ENCODE measurements at regions not wholly inside any gene's neighbourhood (a gene's known extent, or its start where the extent isn't known, plus 50 kb on each side); places are given as distances from the start of the nearest gene placed in this dataset.

- no peak for ATAC-seq
- intact Hi-C loops (cut with DNase I) = no loop called here
- DNase-seq = no peak
- no peaks in the 10 kb centered on the region for H3K4me1 ChIP-seq (ENCODE audit: control insufficient read depth, insufficient read depth, low read length)
- 57% methylated on average over 2 of the region's 2 CpGs for WGBS
- no peak overlapping the region for H3K4me3 ChIP-seq (ENCODE audit: low read length)
- H3K9me3 ChIP-seq (ENCODE audit: control insufficient read depth, low read length) = no peaks in the 10 kb centered on the region
- H3K27me3 ChIP-seq (ENCODE audit: control insufficient read depth, insufficient read depth) = no peaks in the 10 kb centered on the region
- H3K27ac ChIP-seq (ENCODE audit: low read length) = no peak overlapping the region
Measured at GRCh38 chr6:95244751-95245150, 332.6 kb upstream of the MANEA start.

DNA sequence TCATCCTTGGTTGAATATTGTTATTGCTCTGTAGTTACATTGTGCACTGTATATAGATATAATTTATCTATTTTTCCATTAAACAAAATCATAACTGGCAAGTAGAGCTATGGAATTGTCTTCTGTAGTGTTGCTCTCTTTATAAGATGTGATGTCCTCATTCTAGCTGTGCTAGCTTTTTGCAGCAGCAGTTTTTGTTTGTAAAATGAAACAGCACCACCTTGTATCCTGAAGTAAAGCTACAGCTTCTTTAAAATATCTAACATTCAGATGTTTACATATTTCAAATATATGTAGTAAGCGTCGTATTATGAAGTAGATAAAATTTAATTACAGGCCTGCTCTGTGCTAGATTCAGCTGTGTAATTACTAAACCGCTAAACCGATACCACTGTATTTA, 328.8 kb upstream of the MANEA start:
- intact Hi-C loops (cut with DNase I) = no loop called here
- DNase-seq (no peak), ATAC-seq (no peak)
- Histone ChIP-seq H3K27me3 (ENCODE audit: control insufficient read depth, insufficient read depth) (no peaks in the 10 kb centered on the region), H3K27ac (ENCODE audit: low read length) (no peak overlapping the region), H3K4me1 (ENCODE audit: control insufficient read depth, insufficient read depth, low read length) (no peaks in the 10 kb centered on the region), H3K4me3 (ENCODE audit: low read length) (no peak overlapping the region), H3K9me3 (ENCODE audit: control insufficient read depth, low read length) (no peaks in the 10 kb centered on the region)
- 95% methylated on average over 4 of the region's 4 CpGs for WGBS

GRCh38 chr6:95249175-95249574, 328.2 kb upstream of the MANEA start:
- H3K9me3 ChIP-seq (ENCODE audit: control insufficient read depth, low read length) = no peaks in the 10 kb centered on the region
- H3K4me3 ChIP-seq (ENCODE audit: low read length) = no peak overlapping the region
- intact Hi-C loops (cut with DNase I) = no loop called here
- ATAC-seq (no peak), DNase-seq (no peak)
- no peak overlapping the region for H3K27ac ChIP-seq (ENCODE audit: low read length)
- H3K4me1 ChIP-seq (ENCODE audit: control insufficient read depth, insufficient read depth, low read length) = no peaks in the 10 kb centered on the region
- no peaks in the 10 kb centered on the region for H3K27me3 ChIP-seq (ENCODE audit: control insufficient read depth, insufficient read depth)

DNA sequence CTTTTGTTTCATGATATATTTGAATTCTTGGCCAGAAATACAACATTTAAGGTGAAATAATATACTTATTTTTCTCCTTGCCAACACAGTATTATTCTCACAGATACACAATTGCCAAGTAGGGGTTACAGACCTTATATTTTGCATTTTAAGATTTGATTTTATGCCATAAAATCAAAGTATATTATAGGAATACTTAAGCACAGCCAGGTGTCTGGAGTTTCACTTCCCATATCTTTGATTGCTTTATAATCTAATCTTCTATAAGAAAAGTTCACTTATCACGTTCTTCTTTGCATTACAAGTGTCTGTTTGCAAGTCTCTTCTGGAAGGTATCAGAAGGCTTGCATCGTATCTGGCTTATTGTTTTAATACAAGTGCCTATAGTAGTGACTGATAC, 327.7 kb upstream of the MANEA start:
- Histone ChIP-seq H3K27ac (ENCODE audit: low read length) (no peak overlapping the region), H3K9me3 (ENCODE audit: control insufficient read depth, low read length) (no peaks in the 10 kb centered on the region), H3K4me1 (ENCODE audit: control insufficient read depth, insufficient read depth, low read length) (no peaks in the 10 kb centered on the region), H3K27me3 (ENCODE audit: control insufficient read depth, insufficient read depth) (no peaks in the 10 kb centered on the region), H3K4me3 (ENCODE audit: low read length) (no peak overlapping the region)
- ATAC-seq (no peak), DNase-seq (no peak)
- intact Hi-C loops (cut with DNase I) = no loop called here
- WGBS = 54% methylated on average over 2 of the region's 2 CpGs

GRCh38 chr6:95263840-95264239, 313.5 kb upstream of the MANEA start:
- intact Hi-C loops (cut with DNase I) = no loop called here
- H3K27me3 ChIP-seq (ENCODE audit: control insufficient read depth, insufficient read depth) = no peaks in the 10 kb centered on the region
- 0% methylated on average over 1 of the region's 1 CpG for WGBS
- no peaks in the 10 kb centered on the region for H3K4me1 ChIP-seq (ENCODE audit: control insufficient read depth, insufficient read depth, low read length)
- no peaks in the 10 kb centered on the region for H3K9me3 ChIP-seq (ENCODE audit: control insufficient read depth, low read length)
- no peak for ATAC-seq
- no peak for DNase-seq
- H3K27ac ChIP-seq (ENCODE audit: low read length) = no peak overlapping the region
- no peak overlapping the region for H3K4me3 ChIP-seq (ENCODE audit: low read length)

DNA sequence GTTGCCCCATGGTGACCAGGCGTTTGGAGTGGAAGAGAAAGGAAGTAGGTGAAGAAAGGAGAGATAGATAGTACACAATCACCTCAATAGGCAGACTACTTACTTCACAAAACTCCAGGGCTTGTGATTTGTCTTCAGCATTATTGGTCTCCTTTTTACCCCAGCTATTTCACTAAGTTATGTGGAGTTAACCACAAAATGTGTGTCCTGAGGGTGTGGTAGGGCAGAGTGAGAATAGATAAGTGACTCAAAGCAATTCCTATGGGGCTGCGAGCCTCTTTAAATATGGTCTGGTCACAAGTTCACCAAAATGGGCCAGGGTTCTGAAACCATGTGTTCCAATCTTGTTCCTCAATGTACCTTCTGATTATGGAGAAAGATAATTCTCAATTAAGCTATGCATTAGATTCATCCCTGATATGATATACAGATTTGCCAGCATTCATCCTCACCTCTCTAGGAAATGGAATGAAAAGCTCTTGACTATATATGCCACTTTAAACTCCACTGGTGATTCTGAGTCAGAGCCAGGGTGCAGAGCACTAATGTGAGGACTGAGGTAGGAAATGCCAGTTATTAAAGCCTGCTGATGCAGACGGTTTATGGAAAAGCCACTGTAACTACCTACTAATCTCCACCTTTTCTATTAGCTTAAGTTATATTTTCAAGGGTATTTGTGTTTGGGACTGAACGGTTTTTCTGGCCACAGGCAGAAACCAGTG, 310.6 kb upstream of the MANEA start:
- H3K4me3 ChIP-seq (ENCODE audit: low read length) = no peak overlapping the region
- WGBS = 63% methylated on average over 4 of the region's 4 CpGs
- H3K9me3 ChIP-seq (ENCODE audit: control insufficient read depth, low read length) = no peaks in the 10 kb centered on the region
- H3K27ac ChIP-seq (ENCODE audit: low read length) = no peak overlapping the region
- no peak for ATAC-seq
- H3K4me1 ChIP-seq (ENCODE audit: control insufficient read depth, insufficient read depth, low read length) = no peaks in the 10 kb centered on the region
- H3K27me3 ChIP-seq (ENCODE audit: control insufficient read depth, insufficient read depth) = no peaks in the 10 kb centered on the region
- DNase-seq = no peak
- intact Hi-C loops (cut with DNase I) = no loop called here

GRCh38 chr6:95274686-95275235, 302.6 kb upstream of the MANEA start:
- ATAC-seq = no peak
- WGBS = 50% methylated on average over 2 of the region's 2 CpGs
- intact Hi-C loops (cut with DNase I) = no loop called here
- Histone ChIP-seq H3K27me3 (ENCODE audit: control insufficient read depth, insufficient read depth) (no peaks in the 10 kb centered on the region), H3K4me1 (ENCODE audit: control insufficient read depth, insufficient read depth, low read length) (no peaks in the 10 kb centered on the region), H3K4me3 (ENCODE audit: low read length) (no peak overlapping the region), H3K9me3 (ENCODE audit: control insufficient read depth, low read length) (no peaks in the 10 kb centered on the region), H3K27ac (ENCODE audit: low read length) (no peak overlapping the region)
- DNase-seq = no peak

DNA sequence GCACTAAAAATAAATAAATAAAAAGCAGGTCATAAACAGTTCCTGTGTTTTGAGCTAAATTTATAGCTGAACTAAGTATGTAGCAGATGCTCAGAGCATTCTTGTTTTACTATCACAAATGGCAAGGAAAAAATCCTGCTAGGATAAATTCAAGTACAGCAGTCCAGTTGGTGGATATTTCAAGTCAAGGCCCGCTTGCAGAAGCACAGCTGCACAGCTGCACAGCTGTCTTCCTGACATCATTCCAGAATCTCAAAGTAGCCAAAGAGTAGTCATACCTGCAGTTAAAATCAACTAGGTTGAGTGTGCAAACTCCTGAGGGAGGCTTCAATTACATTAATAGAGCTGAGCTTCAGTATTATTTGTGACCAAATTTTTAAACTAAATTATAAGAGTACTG, 297.7 kb upstream of the MANEA start:
- H3K4me3 ChIP-seq (ENCODE audit: low read length) = no peak overlapping the region
- WGBS = 57% methylated on average over 1 of the region's 1 CpG
- intact Hi-C loops (cut with DNase I) = no loop called here
- ATAC-seq (no peak), DNase-seq (no peak)
- no peak overlapping the region for H3K27ac ChIP-seq (ENCODE audit: low read length)
- H3K9me3 ChIP-seq (ENCODE audit: control insufficient read depth, low read length) = no peaks in the 10 kb centered on the region
- no peaks in the 10 kb centered on the region for H3K4me1 ChIP-seq (ENCODE audit: control insufficient read depth, insufficient read depth, low read length)
- no peaks in the 10 kb centered on the region for H3K27me3 ChIP-seq (ENCODE audit: control insufficient read depth, insufficient read depth)

GRCh38 chr6:95280686-95281273, 296.6 kb upstream of the MANEA start:
- Histone ChIP-seq H3K9me3 (ENCODE audit: control insufficient read depth, low read length) (no peaks in the 10 kb centered on the region), H3K27ac (ENCODE audit: low read length) (no peak overlapping the region), H3K4me1 (ENCODE audit: control insufficient read depth, insufficient read depth, low read length) (no peaks in the 10 kb centered on the region), H3K27me3 (ENCODE audit: control insufficient read depth, insufficient read depth) (no peaks in the 10 kb centered on the region), H3K4me3 (ENCODE audit: low read length) (no peak overlapping the region)
- intact Hi-C loops (cut with DNase I) = no loop called here
- WGBS = 47% methylated on average over 4 of the region's 4 CpGs
- DNase-seq (no peak), ATAC-seq (no peak)

DNA sequence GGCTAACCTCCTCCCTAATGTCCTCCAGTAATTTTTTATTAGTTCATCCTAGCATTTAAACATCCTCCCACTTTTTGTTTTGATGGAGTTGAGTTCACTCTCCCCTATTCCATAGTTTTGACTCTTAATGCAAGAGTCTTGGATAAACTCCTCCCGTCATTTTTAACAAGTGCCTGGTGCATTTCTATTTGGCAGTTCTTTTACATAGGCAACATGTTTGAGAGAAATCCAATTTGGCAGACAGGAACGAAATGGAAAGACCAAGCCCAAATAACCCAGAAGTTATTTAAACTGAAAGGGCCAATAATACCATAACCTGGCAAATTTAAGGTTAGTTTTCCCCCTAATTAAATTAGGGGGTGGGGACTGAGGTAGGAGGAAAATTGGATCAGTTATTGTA, 291.5 kb upstream of the MANEA start:
- intact Hi-C loops (cut with DNase I) = no loop called here
- no peak overlapping the region for H3K27ac ChIP-seq (ENCODE audit: low read length)
- no peaks in the 10 kb centered on the region for H3K9me3 ChIP-seq (ENCODE audit: control insufficient read depth, low read length)
- 31% methylated on average over 2 of the region's 2 CpGs for WGBS
- H3K4me3 ChIP-seq (ENCODE audit: low read length) = no peak overlapping the region
- no peak for ATAC-seq
- H3K4me1 ChIP-seq (ENCODE audit: control insufficient read depth, insufficient read depth, low read length) = no peaks in the 10 kb centered on the region
- no peaks in the 10 kb centered on the region for H3K27me3 ChIP-seq (ENCODE audit: control insufficient read depth, insufficient read depth)
- DNase-seq = no peak

GRCh38 chr6:95286874-95287273, 290.5 kb upstream of the MANEA start:
- Histone ChIP-seq H3K4me1 (ENCODE audit: control insufficient read depth, insufficient read depth, low read length) (no peaks in the 10 kb centered on the region), H3K27me3 (ENCODE audit: control insufficient read depth, insufficient read depth) (no peaks in the 10 kb centered on the region), H3K9me3 (ENCODE audit: control insufficient read depth, low read length) (no peaks in the 10 kb centered on the region), H3K4me3 (ENCODE audit: low read length) (no peak overlapping the region), H3K27ac (ENCODE audit: low read length) (no peak overlapping the region)
- ATAC-seq (no peak), DNase-seq (no peak)
- intact Hi-C loops (cut with DNase I) = no loop called here

GRCh38 chr6:95288251-95288650, 289.1 kb upstream of the MANEA start:
- no peak overlapping the region for H3K4me3 ChIP-seq (ENCODE audit: low read length)
- H3K27me3 ChIP-seq (ENCODE audit: control insufficient read depth, insufficient read depth) = no peaks in the 10 kb centered on the region
- intact Hi-C loops (cut with DNase I) = no loop called here
- no peak overlapping the region for H3K27ac ChIP-seq (ENCODE audit: low read length)
- no peak for DNase-seq
- ATAC-seq = no peak
- no peaks in the 10 kb centered on the region for H3K4me1 ChIP-seq (ENCODE audit: control insufficient read depth, insufficient read depth, low read length)
- H3K9me3 ChIP-seq (ENCODE audit: control insufficient read depth, low read length) = no peaks in the 10 kb centered on the region
